G401 (cell line): ENCODE measurements at regions not wholly inside any gene's neighbourhood (a gene's known extent, or its start where the extent isn't known, plus 50 kb on each side); places are given as distances from the start of the nearest gene placed in this dataset.

Experiments used
- DNase-seq: peaks from one replicate; pipeline ENCODE4 v3.0.0-alpha.2; 2015; ENCODE audit warnings: low spot score
- in situ Hi-C: cut with HindIII; loops from 2 replicates; pipeline ENCODE4 v1.10.0; 2016; ENCODE audit warnings: low sequenced_read_pairs, mixed read lengths

DNA sequence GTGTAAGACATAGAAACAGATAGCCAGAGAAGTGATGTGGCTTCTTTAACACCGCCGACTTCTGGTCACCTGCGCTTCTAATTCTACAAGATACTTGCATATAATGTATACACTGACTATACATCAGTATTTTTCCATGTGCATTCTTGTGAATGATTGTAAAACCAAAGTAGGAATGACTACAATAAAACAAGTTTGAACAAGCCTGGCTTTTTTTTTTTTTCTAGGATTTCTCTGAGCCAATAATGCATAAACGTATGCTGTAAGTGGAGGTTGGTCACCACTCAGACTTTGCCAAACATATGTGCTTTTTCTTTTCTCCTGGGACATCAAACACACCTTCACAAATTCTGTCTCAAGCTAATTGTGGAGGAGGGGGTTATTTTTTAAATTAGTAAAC lies 237.8 kb upstream of the KIRREL3 start:
- in situ Hi-C loops: no loop called here
- DNase-seq: no peak

DNA sequence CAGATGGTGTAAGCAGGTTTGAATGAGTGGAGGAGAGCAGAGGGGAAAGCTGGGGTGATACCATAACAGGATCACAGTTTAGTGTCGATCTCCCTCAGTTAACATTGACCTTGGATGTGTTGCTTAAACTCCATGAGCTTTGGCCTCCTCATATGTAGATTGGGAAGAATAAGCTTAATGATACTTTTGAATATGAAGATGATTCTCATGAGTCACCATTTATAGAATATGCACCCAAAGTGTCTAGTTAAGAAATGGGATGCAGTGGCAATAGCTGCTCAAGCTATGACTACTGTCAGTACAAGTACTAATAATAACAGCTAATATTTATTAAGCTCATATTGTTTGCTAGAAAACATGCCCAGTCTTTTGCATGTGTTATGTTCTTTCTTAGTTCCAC lies 236.2 kb upstream of the KIRREL3 start:
- in situ Hi-C loops: no loop called here
- no peak for DNase-seq

DNA sequence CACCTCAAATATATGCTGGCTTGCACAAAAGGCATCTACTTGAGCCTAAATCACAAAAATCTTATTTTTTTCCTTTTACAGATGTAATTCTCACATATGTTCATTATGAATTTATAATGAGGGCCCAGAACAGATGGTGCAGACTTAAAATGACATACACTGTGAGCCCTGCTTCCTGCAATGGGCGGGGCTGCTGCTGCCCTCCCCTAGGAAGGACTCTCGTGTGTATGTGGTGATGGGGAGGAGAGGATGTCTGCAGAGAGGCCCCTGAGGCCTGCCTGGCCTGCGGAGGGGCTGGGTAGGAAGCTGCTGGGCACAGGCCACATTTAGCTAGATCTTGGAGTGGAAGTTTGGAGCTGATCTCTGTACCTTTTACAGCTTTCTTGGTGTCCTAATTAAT lies 233.4 kb upstream of the KIRREL3 start:
- DNase-seq: no peak
- in situ Hi-C loops: no loop called here

DNA sequence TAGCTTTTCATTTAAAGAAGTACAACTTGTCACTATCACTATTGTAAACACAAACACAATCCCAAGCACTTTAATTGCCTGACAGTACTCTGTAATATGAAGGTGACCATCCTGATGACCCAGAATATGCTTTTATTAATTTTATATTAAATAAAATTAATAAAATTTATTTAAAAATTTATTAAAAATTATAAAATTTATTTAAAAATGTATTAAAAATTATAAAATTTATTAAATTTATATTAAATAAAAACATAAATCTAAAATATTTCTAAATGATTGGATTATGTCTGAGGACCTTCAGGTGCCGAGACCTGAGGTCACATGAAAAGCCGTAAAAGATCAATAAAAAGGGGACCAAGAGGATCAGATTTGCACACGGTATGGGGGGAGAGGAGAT lies 229.8 kb upstream of the KIRREL3 start:
- no peak for DNase-seq
- in situ Hi-C loops: no loop called here

DNA sequence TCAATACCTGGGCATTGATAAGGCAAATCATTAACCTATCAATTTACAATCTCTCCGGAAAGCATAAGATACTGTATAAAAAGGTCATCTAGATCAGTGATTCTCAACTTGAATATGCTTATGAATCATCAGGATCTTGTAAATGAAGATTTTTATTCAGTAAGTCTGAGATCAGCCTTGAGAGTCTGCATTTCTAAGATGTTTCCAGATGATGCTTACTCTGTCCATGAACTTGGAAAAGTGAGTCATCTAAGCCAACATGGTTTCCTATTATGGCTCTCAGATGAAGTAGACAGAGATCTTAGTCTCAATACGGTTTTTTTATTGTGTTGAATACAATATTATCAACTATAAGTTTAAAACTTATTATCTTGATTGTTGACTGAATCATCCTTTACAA lies 226.4 kb upstream of the KIRREL3 start:
- in situ Hi-C loops: no loop called here

DNA sequence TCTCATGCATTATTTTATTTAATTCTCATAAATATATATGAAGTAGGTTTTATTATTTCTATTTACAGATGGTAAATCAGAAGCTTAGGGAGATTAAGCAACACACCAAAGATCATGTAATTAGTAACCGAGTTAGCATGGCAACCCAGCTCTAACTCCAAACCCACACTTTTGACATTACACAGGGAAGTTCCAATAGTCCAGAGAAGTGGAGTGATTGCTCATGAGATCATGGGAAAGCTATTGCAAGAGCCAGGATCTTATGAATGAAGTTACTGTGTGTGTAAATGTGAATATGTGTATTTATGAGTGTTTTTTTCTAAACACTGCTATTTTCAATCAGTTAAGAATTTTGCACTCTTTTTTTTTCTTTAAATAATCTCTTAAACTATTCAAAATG lies 225.8 kb upstream of the KIRREL3 start:
- in situ Hi-C loops: no loop called here

More for the DNA sequence above, 226.4 kb upstream of the KIRREL3 start:
- DNase-seq: no peak

DNA sequence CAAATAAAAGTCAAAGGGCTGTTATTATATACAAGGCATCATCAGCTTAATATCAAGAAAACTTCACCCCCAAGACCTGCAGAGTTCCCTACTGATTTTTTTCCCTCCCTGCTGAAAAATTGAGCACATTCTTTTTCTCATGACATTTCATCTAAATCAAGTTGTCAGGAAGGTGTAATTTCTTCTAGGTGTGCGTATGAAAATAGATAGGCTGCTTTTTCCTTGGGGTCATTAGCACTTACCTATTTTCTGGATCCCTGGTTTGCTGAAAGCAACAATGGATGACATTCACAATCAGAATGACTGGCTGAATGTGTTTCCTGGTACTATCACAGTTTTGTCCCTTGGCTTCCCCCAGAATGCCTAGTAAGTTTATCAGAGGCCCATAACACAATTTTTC lies 225.0 kb upstream of the KIRREL3 start:
- DNase-seq: no peak
- in situ Hi-C loops: no loop called here

More for the DNA sequence above, 225.8 kb upstream of the KIRREL3 start:
- DNase-seq: no peak

DNA sequence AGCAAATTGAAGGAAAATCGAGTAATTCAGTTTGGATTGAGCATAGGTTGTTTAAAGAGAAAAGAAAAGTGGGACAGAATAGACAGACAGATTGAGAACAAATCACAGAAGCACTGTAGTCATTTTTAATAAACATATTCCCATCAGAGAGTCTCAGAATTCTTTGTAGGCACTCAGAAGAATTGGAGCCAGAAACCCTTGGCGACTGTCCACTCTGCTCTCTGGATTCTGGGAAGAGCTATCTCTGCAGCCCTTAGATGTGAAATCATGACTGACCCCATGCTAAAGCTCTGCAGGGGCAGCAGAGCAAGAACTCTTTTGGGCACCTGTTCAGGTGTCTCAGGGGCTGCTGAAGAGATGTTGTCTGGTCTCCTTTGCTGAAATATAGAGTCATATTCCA lies 223.7 kb upstream of the KIRREL3 start:
- DNase-seq: no peak
- in situ Hi-C loops: no loop called here

DNA sequence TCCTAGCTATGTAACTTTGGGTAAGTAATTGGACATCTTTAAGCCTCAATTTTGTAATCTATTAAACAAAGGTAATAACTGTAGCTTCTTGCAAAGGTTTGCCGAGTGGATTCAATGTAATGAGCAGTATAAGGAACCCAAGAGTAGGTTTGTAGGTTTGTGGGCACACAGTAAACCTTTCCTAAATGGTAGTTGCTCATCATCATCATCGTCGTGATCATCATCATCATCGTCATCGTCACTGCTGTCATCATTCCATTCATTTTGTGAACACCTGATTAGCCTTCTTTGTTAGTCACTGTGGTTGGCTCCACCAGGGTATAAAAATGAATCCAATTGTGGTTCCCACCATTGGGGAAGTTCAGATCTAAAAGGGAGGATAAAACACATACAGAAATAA lies 223.1 kb upstream of the KIRREL3 start:
- no peak for DNase-seq
- in situ Hi-C loops: no loop called here

DNA sequence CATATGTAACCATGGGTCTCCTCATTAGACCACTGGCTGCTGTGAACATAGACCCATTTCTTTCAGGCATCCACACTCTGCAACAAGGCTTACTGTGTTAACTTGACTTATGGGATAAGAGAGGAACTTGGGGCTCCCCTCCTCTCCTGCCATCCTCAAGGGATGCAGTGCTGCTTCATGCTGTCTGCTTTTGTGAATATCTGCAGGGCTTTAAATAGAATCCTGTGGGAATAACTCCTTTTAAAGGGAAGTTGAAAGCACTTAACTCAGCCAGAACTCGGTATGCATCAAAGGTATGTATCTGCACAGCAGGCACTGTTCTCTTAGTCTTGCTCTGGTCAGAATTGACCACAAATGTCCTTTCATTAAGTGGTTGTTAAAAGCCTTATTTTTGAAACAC lies 222.5 kb upstream of the KIRREL3 start:
- no peak for DNase-seq
- in situ Hi-C loops: no loop called here

DNA sequence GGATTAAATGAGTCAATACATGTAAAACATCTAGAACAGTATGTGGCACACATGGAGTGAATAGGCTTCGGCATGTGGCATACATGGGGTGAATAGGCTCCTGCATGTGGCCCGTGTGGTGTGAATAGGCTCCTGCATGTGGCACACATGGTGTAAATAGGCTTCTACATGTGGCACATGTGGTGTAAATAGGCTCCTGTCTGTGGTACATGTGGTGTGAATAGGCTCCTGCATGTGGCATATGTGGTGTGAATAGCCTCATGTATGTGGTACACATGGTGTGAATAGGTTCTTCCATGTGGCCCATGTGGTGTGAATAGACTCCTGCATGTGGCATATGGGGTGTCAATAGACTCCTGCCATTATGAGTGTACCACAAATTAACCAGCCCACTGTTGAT lies 219.1 kb upstream of the KIRREL3 start:
- no peak for DNase-seq

DNA sequence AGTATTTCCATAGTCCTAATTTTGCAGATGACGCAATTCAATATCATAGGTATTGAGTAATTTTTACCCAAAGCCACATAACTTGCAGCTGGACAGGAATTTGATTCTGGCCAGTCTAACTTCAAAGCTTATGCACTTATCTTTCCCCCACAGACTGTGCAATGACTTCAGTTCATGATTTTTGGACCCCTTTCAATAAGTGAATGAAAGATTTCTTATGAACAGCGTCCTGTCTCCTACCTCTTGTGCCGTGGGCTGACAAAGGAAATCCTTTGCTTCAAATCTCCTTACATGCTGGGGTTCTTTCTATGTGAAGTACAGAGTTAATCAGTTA lies 217.7 kb upstream of the KIRREL3 start:
- in situ Hi-C loops: no loop called here

More for the DNA sequence above, 219.1 kb upstream of the KIRREL3 start:
- in situ Hi-C loops: no loop called here

DNA sequence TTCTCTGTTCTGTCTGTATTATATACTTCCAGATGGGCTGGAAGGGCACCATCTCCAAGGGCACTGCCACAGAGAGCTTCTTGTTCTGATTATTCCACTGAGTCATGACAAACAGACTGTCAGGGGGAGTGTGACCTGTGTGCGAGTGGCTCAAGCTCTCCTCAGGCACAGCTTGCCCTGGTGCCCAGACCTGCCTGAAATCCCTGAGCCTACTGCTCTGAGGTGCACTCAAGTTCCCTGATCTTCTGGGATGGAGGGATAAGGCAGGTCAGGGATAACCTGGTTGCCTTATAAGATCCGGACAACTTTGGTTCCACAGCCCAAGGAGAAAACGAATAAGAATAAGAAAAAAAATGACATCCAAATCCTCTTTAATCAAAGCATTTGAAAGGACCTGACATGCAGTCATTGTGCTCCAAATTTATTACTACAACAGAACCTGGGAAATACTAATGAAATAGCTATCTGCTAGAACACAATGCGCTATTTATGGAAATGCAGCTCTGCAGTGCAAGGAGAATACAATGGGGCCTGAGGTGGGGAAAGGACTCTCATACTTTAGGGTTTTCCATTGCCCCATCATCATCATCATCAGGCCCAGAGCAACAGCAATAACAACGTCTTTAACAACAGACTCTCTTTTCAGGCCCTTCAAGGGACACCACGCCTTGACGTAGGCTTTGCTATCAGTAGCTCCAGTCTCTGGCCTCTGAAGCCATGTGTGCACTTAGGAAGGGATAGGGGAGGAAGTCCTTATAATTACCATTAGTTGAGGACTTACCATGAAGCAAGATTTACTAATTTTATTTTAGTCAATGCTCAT lies 217.1 kb upstream of the KIRREL3 start:
- in situ Hi-C loops: no loop called here

More for the DNA sequence above, 217.7 kb upstream of the KIRREL3 start:
- DNase-seq: no peak

DNA sequence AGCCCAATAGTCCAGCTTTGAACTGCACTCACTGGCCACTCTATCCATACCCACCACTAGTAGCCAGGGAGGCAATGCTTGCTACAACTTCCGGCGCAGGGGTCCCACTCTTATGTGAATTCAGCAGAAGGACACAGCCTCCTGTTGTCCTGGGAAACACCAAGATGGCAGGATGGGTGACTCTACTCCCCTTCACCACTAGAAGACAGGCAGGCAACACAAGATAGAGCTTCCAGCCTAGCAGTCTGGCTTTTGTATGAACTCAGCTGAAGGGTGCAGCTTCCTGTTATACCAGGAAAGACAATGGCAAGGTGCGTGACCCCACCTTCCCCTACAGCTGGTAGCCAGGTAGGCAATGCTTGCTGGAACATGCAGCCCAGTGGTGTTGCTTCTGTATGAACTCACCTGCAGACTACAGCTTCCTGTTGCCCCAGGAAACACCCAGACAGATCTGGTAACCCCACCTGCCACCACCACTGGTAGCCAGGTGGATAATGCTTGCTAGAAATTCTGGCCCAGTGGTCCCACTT lies 205.2 kb upstream of the KIRREL3 start:
- in situ Hi-C loops: no loop called here
- no peak for DNase-seq

More for the DNA sequence above, 217.1 kb upstream of the KIRREL3 start:
- DNase-seq: no peak

DNA sequence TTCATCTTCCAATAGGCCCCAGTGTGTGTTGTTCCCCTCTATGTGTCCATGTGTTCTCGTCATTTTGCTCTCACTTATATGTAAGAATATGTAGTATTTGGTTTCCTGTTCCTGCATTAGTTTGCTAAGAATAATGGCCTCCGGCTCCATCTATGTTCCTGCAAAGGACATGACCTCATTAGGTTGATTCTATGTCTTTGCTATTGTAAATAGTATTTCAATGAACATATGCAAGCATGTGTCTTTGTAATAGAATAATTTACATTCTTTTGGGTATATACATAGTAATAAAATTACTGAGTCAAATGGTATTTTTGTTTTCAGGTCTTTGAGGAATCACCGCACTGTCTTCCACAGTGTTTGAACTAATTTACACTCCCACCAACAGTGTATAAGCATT lies 202.9 kb upstream of the KIRREL3 start:
- in situ Hi-C loops: no loop called here
- DNase-seq: no peak

DNA sequence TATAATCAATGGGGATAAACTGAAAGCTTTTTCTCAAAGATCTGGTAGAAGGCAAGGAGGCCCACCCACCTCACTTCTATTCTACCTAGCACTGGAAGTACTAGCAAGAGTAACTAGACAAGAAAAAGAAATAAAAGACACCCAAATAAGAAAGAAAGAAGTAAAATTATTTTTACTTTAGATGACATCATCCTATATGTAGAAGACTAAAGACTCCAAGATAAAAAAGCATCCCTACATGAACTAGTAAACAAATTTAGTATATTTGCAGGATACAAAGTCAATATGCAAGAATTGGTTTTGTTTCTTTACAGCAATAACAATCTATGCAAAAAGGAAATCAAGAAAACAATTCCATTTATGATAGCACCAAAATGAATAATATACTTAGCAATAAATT lies 201.5 kb upstream of the KIRREL3 start:
- in situ Hi-C loops: no loop called here

DNA sequence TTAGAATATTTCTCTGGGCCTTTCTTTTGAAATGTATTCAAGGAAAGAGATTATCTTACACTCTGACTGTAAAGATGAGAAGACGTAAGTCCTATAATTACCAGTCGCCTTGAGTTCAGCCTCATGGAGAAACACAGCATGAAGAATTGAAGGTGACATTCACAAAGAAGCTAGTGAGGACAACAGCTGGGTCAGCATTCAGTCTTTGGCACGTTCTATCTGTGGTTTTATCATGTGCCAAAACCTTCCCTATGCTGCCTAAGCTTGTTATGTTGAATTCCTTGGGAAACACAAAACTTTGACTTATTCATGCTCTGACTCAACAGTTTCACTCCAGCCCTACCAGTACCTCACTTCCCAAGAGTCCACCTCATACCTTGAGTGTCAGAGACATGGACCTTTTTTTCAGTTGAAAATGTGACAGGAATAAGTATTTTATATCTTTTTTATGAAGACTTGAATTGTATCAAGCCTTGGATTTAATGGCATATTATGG lies 198.8 kb upstream of the KIRREL3 start:
- in situ Hi-C loops: no loop called here
- DNase-seq: no peak

More for the DNA sequence above, 201.5 kb upstream of the KIRREL3 start:
- no peak for DNase-seq

DNA sequence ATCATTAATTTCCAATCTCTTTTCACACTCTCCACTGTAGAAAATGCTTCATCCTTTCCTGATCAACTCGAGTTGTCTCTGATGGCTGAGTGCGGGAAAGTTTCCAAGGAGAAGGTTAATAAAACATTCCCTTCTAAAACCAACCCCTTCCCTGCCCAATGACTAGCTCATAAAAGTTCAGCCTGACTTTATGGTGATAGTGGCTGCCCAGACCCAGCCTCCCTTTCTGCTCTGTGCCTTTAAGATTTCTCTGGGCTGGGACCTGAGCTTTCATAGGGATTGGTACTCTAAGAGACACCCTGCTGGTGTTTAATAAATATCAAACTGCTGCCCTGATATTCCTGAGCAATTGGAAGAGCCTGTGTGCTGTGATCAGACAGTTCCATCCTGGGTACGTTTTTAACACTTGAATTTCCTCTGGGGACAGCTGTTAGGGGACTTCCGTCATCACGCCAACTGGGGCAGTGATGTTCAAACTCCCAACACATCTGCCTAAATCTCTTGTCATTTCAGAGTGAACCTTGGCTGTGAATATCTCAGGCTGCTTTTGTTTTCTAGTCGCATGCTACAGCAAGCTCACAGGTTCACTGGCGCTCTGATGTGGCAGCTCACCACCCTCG lies 195.0 kb upstream of the KIRREL3 start:
- in situ Hi-C loops: no loop called here
- no peak for DNase-seq

DNA sequence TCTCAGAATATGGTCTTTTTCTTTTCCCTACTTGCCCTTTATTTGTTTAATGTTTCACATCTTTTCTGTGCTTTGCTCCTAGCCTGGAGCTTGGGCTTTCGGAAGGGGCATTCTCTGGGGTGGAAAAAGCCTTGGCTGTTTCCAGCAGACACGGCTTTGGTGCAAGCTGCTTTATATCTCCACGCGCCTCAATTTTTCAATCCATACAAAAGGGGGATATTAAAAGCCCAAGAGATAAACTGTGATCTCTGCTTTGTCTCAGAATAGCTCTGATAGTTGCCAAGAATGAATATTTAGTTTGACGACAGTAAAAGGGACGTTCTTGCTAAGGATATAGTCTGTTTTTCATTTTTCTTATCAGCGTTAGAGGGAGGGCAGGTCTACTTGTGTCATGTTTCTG lies 194.0 kb upstream of the KIRREL3 start:
- DNase-seq: no peak
- in situ Hi-C loops: no loop called here

DNA sequence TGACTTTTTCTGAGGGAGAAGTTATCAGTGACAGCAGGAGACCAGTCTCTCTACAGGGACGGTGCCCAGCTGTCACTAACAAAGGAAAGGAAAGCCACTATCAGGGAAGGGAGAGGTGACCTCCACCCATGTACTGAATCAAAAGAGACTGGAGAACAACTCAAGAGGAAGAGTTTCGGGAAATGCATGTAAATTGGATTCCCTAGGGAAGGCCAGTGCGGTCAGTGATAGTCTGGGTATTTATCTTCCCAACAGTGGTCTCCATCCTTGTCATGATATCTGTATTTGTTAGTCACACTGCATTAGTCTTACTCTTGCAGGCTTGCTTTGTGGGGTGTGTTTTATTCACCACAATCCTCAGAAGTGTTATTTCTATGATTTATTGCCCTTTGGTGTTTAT lies 193.4 kb upstream of the KIRREL3 start:
- DNase-seq: no peak
- in situ Hi-C loops: no loop called here

DNA sequence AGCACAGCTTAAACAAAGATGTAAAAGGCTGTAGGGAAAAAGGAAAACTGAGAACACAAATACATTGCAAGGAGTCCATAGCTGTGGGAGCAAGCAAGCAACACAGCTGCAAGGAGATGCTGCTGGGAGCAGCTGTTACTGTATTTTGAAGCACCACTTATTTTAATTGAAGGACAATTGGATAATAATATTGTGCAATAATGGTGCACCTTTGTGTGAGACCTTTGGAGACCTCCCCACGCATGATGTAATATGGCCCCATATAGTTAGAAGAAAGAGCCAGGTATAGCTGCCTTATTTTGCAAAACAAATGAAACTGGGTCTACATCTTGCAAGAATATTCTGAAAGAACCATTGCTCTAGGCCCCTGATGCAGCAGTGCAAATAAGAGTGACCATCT lies 191.1 kb upstream of the KIRREL3 start:
- no peak for DNase-seq
- in situ Hi-C loops: no loop called here
